GM12864 (cell line): ENCODE measurements at regions not wholly inside any gene's neighbourhood (a gene's known extent, or its start where the extent isn't known, plus 50 kb on each side); places are given as distances from the start of the nearest gene placed in this dataset.

Experiments used
- DNase-seq: peaks from one replicate; pipeline ENCODE4 v3.0.0-alpha.2; 2011; ENCODE audit warnings: low read depth
- H3K4me3 ChIP-seq: 2 replicates; pipeline ENCODE4 v1.5.1; 2011; ENCODE audit warnings: mild to moderate bottlenecking, low read depth, low read length, control low read depth
- CTCF ChIP-seq: IDR thresholded peaks from 2 replicates; pipeline ENCODE4 v1.5.1; 2011; ENCODE audit warnings: low read depth, mild to moderate bottlenecking, moderate library complexity, low read length, control low read depth, inconsistent platforms; ENCODE audit errors: missing control alignments

GRCh38 chr2:19244460-19245363 is 113.7 kb downstream of the OSR1 start:
- no peak for TF ChIP-seq CTCF
- no peak overlapping the region for H3K4me3 ChIP-seq
- DNase-seq, result no peak

- DNase-seq, result no peak
- H3K4me3 ChIP-seq, result no peak overlapping the region
- no peak for TF ChIP-seq CTCF
These were observed 119.9 kb downstream of the OSR1 start for GRCh38 chr2:19238440-19239060.

GRCh38 chr2:19235308-19235707 is 123.1 kb downstream of the OSR1 start:
- no peak overlapping the region for H3K4me3 ChIP-seq
- TF ChIP-seq CTCF, result no peak
- no peak for DNase-seq

GRCh38 chr2:19232312-19232711 is 126.1 kb downstream of the OSR1 start:
- no peak overlapping the region for H3K4me3 ChIP-seq
- no peak for DNase-seq
- no peak for TF ChIP-seq CTCF

GRCh38 chr2:19231625-19232024 is 126.8 kb downstream of the OSR1 start:
- TF ChIP-seq CTCF, result no peak
- H3K4me3 ChIP-seq, result no peak overlapping the region
- DNase-seq, result no peak

- no peak overlapping the region for H3K4me3 ChIP-seq
- TF ChIP-seq CTCF, result no peak
- DNase-seq, result no peak
These were observed 127.8 kb downstream of the OSR1 start for GRCh38 chr2:19230626-19231025.
